Trophoblast cell (in vitro differentiated cells and primary cell): ENCODE measurements at regions not wholly inside any gene's neighbourhood (a gene's known extent, or its start where the extent isn't known, plus 50 kb on each side); places are given as distances from the start of the nearest gene placed in this dataset.
"Not testable (repeated sequence)": the region's sequence is repeated elsewhere in the genome, so short reads cannot be mapped to it uniquely, and the experiment has no call there.

Experiments used
- DNase-seq, 2 donors: peaks; one replicate each; pipeline ENCODE4 v3.0.0-alpha.2; 2016
- H2AFZ ChIP-seq: 2 replicates; pipeline ENCODE4 v1.6.1; 2013; ENCODE audit warnings: low read length, moderate library complexity, mild to moderate bottlenecking; ENCODE audit not compliant: insufficient read depth, poor library complexity
- H2AK5ac ChIP-seq: 2 replicates; pipeline ENCODE4 v1.6.1; 2013; ENCODE audit warnings: mild to moderate bottlenecking, low read length
- H2BK120ac ChIP-seq: 2 replicates; pipeline ENCODE4 v1.6.1; 2013; ENCODE audit warnings: low read length, mild to moderate bottlenecking, moderate library complexity; ENCODE audit not compliant: insufficient read depth, poor library complexity
- H2BK12ac ChIP-seq: 2 replicates; pipeline ENCODE4 v1.6.1; 2013; ENCODE audit warnings: mild to moderate bottlenecking, low read length, moderate library complexity
- H2BK5ac ChIP-seq: 2 replicates; pipeline ENCODE4 v1.6.1; 2013; ENCODE audit warnings: low read length, low read depth, moderate library complexity, mild to moderate bottlenecking; ENCODE audit not compliant: poor library complexity
- H3K14ac ChIP-seq: 2 replicates; pipeline ENCODE4 v1.6.1; 2013; ENCODE audit warnings: mild to moderate bottlenecking, low read length
- H3K18ac ChIP-seq: 2 replicates; pipeline ENCODE4 v1.6.1; 2013; ENCODE audit warnings: mild to moderate bottlenecking, low read length
- H3K23ac ChIP-seq: 2 replicates; pipeline ENCODE4 v1.6.1; 2013; ENCODE audit warnings: low read length
- H3K27ac ChIP-seq: 2 replicates; pipeline ENCODE4 v1.5.1; 2013; ENCODE audit warnings: low read depth, mild to moderate bottlenecking, inconsistent platforms, low read length, moderate library complexity
- H3K27me3 ChIP-seq: 2 replicates; pipeline ENCODE4 v1.6.1; 2013; ENCODE audit warnings: inconsistent platforms, mild to moderate bottlenecking, low read length, moderate library complexity; ENCODE audit not compliant: insufficient read depth
- H3K36me3 ChIP-seq, 2 experiments: 1 replicate in 1 of 2; 2 replicates in 1 of 2; pipeline ENCODE4 v1.6.1; 2013; ENCODE audit warnings: low read length in 2 of 2, mild to moderate bottlenecking in 2 of 2, moderate library complexity in 1 of 2; ENCODE audit not compliant: insufficient read depth in 2 of 2, control insufficient read depth in 1 of 2
- H3K4ac ChIP-seq: 2 replicates; pipeline ENCODE4 v1.6.1; 2013; ENCODE audit warnings: low read depth, mild to moderate bottlenecking, low read length, moderate library complexity
- H3K4me1 ChIP-seq, 2 experiments: 1 replicate in 1 of 2; 2 replicates in 1 of 2; pipeline ENCODE4 v1.6.1; 2013; ENCODE audit warnings: low read length in 2 of 2, mild to moderate bottlenecking in 2 of 2, moderate library complexity in 1 of 2; ENCODE audit not compliant: insufficient read depth in 2 of 2, control insufficient read depth in 1 of 2
- H3K4me2 ChIP-seq: 2 replicates; pipeline ENCODE4 v1.6.1; 2013; ENCODE audit warnings: inconsistent platforms, mild to moderate bottlenecking, low read length, moderate library complexity
- H3K4me3 ChIP-seq: 2 replicates; pipeline ENCODE4 v1.5.1; 2013; ENCODE audit warnings: mild to moderate bottlenecking, low read depth, low read length, inconsistent platforms
- H3K79me1 ChIP-seq: one replicate; pipeline ENCODE4 v1.6.1; 2013; ENCODE audit warnings: low read length
- H3K79me2 ChIP-seq: 2 replicates; pipeline ENCODE4 v1.6.1; 2013; ENCODE audit warnings: low read length, mild to moderate bottlenecking; ENCODE audit not compliant: control insufficient read depth, insufficient read depth, poor library complexity
- H3K9ac ChIP-seq: 2 replicates; pipeline ENCODE4 v1.6.1; 2013; ENCODE audit warnings: mild to moderate bottlenecking, low read length
- H3K9me3 ChIP-seq: 2 replicates; pipeline ENCODE4 v1.6.1; 2013; ENCODE audit warnings: low read depth, mild to moderate bottlenecking, control low read depth, inconsistent platforms, low read length; ENCODE audit not compliant: insufficient read depth
- H4K12ac ChIP-seq: 2 replicates; pipeline ENCODE4 v1.6.1; 2013; ENCODE audit warnings: low read depth, mild to moderate bottlenecking, low read length, moderate library complexity
- H4K8ac ChIP-seq: 2 replicates; pipeline ENCODE4 v1.6.1; 2013; ENCODE audit warnings: low read depth, mild to moderate bottlenecking, low read length, moderate library complexity
- H4K91ac ChIP-seq: one replicate; pipeline ENCODE4 v1.6.1; 2013; ENCODE audit warnings: low read depth, mild to moderate bottlenecking, low read length, moderate library complexity
- WGBS: extraction: QIAGEN DNeasy Blood & Tissue Kit; methylation state at CpG from one replicate; pipeline ENCODE4 v1.1.7; 2013; ENCODE audit warnings: missing lambda C conversion rate; ENCODE audit not compliant: insufficient read length, insufficient coverage; ENCODE audit errors: extremely low coverage; 5-methylcytosine and 5-hydroxymethylcytosine counted together

DNA sequence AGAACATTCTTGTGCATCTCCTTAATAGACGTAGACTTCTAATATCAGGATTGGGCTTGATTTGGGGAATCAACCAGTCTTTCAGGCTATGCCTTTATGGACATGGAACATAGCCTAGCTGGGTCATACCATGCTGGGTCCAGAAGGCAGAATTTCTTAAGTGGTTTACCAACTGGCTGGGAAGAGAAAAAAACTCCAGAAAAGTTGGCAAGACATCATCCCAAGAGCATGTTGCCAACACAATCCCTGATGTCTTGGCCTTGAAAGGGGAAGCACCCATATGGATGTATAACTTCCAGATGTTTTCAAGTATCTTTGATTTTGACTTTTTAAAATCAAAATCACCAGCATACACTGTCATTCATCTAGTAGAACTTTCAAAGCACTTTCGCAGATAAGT lies 138.0 kb upstream of the FGF13 start:
- Histone ChIP-seq H3K4me3 (no peak overlapping the region), H2BK120ac (no peak overlapping the region), H2BK12ac (no peak overlapping the region), H2AK5ac (no peak overlapping the region), H3K79me1 (no peaks in the 10 kb centered on the region), H3K27me3 (no peaks in the 10 kb centered on the region), H3K4me2 (no peak overlapping the region), H3K18ac (no peak overlapping the region), H4K8ac (no peak overlapping the region), H3K79me2 (no peaks in the 10 kb centered on the region), H3K23ac (no peak overlapping the region), H2BK5ac (no peak overlapping the region), H3K4ac (no peak overlapping the region), H3K9me3 (no peaks in the 10 kb centered on the region), H2AFZ (no peak overlapping the region), H3K9ac (no peak overlapping the region), H3K14ac (no peak overlapping the region), H3K4me1 (no peaks in the 10 kb centered on the region), H4K12ac (no peak overlapping the region), H4K91ac (no peak overlapping the region), H3K36me3 (no peaks in the 10 kb centered on the region), H3K27ac (no peak overlapping the region)
- DNase-seq = no peak
- WGBS = no CpG with 5 or more reads among the region's 2 CpGs

DNA sequence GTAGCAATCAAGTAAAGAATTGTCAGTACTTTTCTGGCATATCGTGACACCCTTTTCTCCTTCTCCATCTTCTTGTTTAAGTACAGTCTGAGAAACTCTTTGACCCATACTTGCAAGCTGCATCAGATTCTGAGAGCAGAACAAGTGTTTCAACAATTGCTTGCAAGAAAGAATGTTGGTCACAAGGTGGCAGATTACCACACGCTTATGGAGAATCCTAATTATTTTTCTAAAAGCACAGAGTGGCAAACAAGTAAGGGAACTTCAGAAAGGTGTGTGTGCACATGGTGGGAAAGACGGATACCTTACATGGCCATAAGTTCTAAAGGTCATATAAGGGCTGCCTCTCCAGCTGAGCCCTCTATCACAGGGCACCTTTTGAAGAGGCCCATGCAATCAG lies 136.4 kb upstream of the FGF13 start:
- Histone ChIP-seq H3K27me3 (no peaks in the 10 kb centered on the region), H4K12ac (no peak overlapping the region), H2AK5ac (no peak overlapping the region), H3K36me3 (no peaks in the 10 kb centered on the region), H3K27ac (no peak overlapping the region), H3K9ac (no peak overlapping the region), H3K4me1 (no peaks in the 10 kb centered on the region), H4K91ac (no peak overlapping the region), H3K14ac (no peak overlapping the region), H2AFZ (no peak overlapping the region), H3K4ac (no peak overlapping the region), H3K9me3 (no peaks in the 10 kb centered on the region), H3K23ac (no peak overlapping the region), H3K79me1 (no peaks in the 10 kb centered on the region), H2BK5ac (no peak overlapping the region), H3K79me2 (no peaks in the 10 kb centered on the region), H2BK120ac (no peak overlapping the region), H2BK12ac (no peak overlapping the region), H3K4me3 (no peak overlapping the region), H4K8ac (no peak overlapping the region), H3K4me2 (no peak overlapping the region), H3K18ac (no peak overlapping the region)
- DNase-seq = peak in 1 of 2 donors; percentile 12
- no CpG with 5 or more reads among the region's 3 CpGs for WGBS

DNA sequence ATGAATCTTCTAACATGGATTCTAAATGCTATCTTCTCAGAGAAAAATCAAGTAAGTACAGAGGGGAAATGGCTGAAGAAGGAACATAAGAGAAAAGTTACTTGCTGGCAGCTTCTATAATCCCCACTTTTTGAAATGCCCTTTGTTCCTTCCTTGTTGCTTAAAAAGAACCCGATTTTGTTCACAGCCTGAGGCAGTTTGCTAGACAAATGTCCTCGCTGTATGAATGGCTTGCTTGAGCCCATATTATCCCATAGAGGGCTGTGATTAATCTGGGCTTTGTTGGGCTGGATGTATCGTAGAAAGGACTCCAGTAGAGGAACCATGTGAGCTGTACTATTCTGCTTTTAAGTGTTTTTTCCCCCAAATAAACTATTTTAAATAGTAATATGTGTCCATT lies 134.3 kb upstream of the FGF13 start:
- Histone ChIP-seq H3K23ac (no peak overlapping the region), H3K27ac (no peak overlapping the region), H3K27me3 (no peaks in the 10 kb centered on the region)

GRCh38 chrX:138807400-138807799 lies 95.9 kb upstream of the FGF13 start:
- H2BK120ac ChIP-seq, H2BK12ac ChIP-seq, H3K27me3 ChIP-seq, H3K4me2 ChIP-seq, H3K27ac ChIP-seq, H3K4me1 ChIP-seq, H2BK5ac ChIP-seq, H3K36me3 ChIP-seq, H4K12ac ChIP-seq, H3K18ac ChIP-seq, H3K9me3 ChIP-seq, H3K79me2 ChIP-seq, H3K4me3 ChIP-seq, H2AFZ ChIP-seq, H3K79me1 ChIP-seq, H3K9ac ChIP-seq, H2AK5ac ChIP-seq, H3K23ac ChIP-seq, H4K91ac ChIP-seq, H4K8ac ChIP-seq, H3K14ac ChIP-seq, DNase-seq, H3K4ac ChIP-seq: not testable (repeated sequence)
- WGBS = no CpG with 5 or more reads among the region's 1 CpG

More for the DNA sequence above, 134.3 kb upstream of the FGF13 start:
- Histone ChIP-seq H3K4me1 (no peaks in the 10 kb centered on the region), H3K4ac (no peak overlapping the region), H3K36me3 (no peaks in the 10 kb centered on the region), H3K79me2 (no peaks in the 10 kb centered on the region), H2BK120ac (no peak overlapping the region), H4K8ac (no peak overlapping the region), H3K9me3 (no peaks in the 10 kb centered on the region), H3K18ac (no peak overlapping the region), H2BK5ac (no peak overlapping the region), H3K4me3 (no peak overlapping the region), H2AFZ (no peak overlapping the region), H3K4me2 (no peak overlapping the region), H4K12ac (no peak overlapping the region), H2AK5ac (no peak overlapping the region), H3K9ac (no peak overlapping the region), H3K14ac (no peak overlapping the region), H2BK12ac (no peak overlapping the region), H4K91ac (no peak overlapping the region), H3K79me1 (no peaks in the 10 kb centered on the region)
- DNase-seq = no peak
- WGBS = no CpG with 5 or more reads among the region's 3 CpGs
